GM18870 (cell line): ENCODE measurements at regions not wholly inside any gene's neighbourhood (a gene's known extent, or its start where the extent isn't known, plus 50 kb on each side); places are given as distances from the start of the nearest gene placed in this dataset.
"Not testable (repeated sequence)": the region's sequence is repeated elsewhere in the genome, so short reads cannot be mapped to it uniquely, and the experiment has no call there.

Source experiments
- ATAC-seq: cut with Tn5 transposase; IDR thresholded peaks from one replicate; pipeline ENCODE4 v1.9.1; 2021; ENCODE audit warnings: moderate library complexity; ENCODE audit not compliant: unreplicated experiment

GRCh38 chr4:141518222-141518621, 118.2 kb upstream of the IL15 start:
- ATAC-seq, result no peak

- no peak for ATAC-seq
Measured at GRCh38 chr4:141524116-141524515, 112.3 kb upstream of the IL15 start.

- no peak for ATAC-seq
Measured at GRCh38 chr4:141524841-141525240, 111.5 kb upstream of the IL15 start.

DNA sequence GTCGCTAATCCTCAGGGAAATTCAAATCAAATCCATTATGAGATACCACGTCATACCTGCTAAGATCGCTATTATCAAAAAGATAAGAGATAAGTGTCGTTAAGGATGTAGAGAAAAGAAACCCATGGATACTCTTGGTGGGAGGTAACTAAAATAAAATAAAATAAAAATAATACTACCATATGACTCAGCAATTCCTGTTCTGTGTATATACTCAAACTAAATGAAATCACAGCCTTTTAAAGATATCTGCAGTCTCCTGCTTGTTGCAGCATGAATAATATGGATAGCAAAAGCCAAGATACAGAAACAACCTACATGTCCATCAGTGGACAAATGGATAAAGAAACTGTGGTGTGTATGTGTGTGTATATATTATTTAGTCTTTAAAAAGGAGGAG, 105.8 kb upstream of the IL15 start:
- no peak for ATAC-seq

DNA sequence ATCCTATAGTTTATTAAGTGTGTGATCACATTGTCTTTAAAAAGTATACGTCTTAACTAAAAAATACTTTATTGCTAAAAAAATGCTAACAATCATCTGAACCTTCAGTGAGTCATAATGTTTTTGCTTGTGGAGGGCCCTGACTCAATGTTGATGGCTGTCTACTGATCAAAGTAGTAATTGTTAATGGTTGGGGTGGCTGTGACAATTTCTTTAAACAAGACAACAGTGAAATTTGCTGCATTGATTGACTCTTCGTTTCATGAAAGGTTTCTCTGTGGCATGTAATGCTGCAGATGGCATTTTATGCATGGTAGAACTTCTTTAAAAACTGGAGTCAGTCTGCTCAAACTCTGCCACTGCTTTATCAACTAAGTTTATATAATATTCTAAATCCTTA, 101.4 kb upstream of the IL15 start:
- ATAC-seq, result no peak

- ATAC-seq, result no peak
Measured at GRCh38 chr4:141538001-141538400, 98.4 kb upstream of the IL15 start.

DNA sequence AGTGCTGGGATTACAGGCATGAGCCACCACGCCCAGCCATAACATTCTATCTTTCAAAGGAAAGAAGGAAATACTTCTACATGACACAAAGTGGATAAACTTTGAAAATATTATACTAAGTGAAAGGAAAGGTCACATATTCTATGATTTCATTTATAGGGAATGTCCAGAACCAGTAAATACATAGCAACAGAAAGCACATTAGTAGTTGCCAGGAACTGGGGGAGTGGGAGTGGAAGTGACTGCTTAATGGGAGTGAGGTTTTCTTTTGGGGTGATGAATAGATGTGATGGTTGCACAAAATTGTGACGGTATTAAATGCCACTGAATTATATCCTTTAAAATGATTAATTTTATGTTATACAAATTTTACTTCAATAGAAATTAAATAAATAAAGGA, 95.7 kb upstream of the IL15 start:
- ATAC-seq, result no peak

DNA sequence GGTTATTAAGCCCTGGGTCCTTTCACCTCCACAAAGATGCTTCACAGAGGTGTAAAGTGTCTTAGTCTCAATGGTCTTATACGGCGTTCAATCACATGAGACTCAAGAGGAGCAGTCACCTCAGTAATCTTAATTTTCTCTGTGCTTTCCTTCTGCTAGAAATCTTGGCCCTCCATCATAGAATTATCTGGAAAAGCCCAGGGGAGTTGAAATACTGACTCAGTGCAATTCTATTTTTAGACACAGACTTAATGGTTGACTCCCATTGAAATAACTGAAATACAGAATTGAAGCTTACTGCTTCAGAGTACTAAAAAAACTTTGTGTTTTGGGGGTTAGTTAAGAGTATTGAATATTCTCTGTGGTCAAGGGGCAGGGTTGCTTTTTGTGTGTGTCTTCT, 94.5 kb upstream of the IL15 start:
- ATAC-seq, result no peak

DNA sequence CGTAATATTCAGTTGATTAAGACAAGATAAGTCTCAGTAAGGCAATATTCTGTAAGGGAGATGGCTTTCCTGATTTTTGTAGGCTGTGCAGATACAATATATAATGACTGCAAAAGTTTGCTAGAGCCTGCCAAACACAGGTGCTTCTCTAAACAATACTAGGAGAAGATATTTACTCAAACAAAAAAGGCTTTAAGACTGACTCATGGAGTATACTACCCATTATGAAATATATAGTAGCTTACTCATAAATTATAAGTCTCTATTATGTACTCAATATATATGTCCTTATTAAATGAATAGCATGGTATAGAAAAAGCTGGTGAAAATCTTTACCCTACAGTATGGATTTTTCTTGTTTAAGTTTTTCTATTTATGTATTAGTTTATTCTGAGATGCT, 93.2 kb upstream of the IL15 start:
- no peak for ATAC-seq

- ATAC-seq, result no peak
Measured at GRCh38 chr4:141543706-141544105, 92.7 kb upstream of the IL15 start.

- ATAC-seq, result no peak
Measured at GRCh38 chr4:141548791-141549190, 87.6 kb upstream of the IL15 start.

DNA sequence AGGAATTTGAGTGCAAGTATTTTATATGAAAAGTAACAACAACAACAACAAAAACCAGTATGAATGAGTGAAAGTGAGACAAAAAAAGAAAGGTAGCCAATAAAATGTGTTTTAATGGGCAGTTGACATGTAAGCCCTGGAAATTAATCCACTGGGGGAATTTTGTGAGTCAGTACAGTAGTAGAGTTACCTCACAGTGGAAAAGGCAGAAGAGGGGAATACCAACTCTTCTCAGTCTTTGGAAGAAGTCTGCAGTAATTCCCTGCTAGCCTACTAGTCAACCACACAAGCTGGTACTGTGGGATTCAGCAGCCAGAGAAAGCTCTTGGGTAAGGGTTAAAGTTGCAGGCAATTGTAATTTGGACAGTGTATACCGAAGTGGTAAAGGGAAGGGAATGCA, 76.3 kb upstream of the IL15 start:
- ATAC-seq, result peak; percentile 79

DNA sequence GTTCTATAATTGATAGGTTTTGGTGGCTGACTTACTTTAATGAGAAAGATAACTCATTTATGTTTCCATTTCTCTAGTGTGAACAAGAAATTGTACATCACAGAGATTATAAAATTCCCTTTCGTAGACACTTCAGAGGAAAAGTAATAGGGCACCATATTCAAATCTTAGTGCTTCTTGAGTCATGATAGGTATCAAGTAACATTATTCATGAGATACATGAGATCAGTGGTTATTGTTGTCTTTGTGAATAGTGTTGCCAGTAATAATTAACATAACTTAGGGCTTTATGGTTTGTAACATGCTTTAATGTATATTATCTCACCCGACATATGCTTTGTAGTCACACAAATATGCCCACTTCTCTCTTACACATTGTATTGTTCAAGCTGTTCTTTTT, 73.7 kb upstream of the IL15 start:
- ATAC-seq, result no peak

- no peak for ATAC-seq
Measured at GRCh38 chr4:141563723-141564122, 72.7 kb upstream of the IL15 start.

- ATAC-seq, result not testable (repeated sequence)
Measured at GRCh38 chr4:141564961-141565360, 71.4 kb upstream of the IL15 start.

DNA sequence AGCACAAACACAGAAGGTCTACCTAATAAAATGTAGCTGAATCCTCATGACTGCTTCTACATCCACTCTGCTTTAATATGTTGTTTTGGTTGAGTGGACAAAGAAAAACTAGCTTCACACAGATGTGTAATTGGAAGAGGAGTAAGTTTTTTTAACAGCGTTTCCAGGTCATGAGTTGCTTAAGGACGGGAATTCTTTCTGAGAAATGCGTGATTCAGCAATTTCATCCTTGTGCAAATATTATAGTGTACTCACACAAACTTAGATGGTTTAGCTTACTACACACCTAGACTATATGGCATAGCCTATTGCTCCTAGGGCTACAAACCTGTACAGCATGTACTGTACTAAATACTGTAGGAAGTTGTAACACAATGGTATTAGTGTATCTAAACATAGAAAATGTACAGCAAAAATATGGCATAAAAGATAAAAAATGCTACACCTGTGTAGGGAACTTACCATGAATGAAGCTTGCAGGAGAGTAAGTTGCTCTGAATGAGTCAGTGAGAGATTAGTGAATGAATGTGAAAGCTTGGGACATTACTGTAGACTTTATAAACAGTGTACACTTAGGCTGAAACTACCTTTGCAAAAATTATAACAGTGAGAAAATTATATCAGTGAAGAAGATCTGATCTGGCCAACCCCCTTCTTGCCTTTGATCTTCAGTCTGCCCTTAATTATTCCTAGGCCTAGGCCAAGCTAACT, 70.8 kb upstream of the IL15 start:
- no peak for ATAC-seq

DNA sequence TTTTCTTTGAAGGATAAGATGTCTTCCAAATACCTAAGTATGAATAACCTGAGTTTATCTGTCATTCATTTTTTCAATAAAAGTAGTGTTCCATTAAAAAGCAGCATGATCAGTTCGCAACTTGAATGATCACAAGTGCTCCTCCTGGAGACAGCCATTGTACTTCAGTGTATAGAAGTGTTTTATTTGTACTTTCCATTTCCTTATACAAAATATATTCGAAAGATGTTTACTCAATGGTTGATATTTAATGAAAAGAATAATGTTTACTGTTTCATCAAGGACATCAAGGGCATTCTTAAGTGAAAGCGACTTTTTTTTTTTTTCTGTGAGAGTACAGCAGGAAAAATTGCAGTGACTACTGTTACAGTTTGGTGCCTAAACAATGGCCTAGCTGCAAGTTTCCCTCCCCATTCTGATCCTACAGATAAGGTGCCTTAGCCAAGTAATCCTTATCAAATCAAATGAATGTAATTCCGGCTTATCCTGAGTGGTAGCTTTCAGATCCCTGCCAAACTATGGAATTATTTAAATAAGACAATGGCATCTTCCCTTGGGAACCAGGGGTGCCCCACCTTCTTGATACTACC, 69.0 kb upstream of the IL15 start:
- ATAC-seq, result no peak

DNA sequence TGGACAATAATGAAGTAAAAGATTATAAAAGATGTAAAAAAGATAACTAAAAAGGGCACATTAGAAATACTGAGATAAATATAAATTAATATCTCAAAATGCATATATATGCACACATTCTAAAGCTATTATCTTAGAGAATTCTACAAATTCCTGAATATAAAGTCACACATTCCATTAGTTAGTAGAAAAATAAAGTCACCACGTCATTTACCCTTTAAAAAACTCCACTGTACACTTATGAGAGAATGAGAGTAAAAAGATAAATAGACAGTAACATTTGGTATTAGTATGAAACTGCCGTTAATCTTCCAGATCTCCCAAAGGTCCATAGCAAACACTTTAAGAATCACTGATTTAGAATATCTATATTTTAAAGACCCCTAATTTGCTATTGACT, 67.2 kb upstream of the IL15 start:
- ATAC-seq, result no peak

DNA sequence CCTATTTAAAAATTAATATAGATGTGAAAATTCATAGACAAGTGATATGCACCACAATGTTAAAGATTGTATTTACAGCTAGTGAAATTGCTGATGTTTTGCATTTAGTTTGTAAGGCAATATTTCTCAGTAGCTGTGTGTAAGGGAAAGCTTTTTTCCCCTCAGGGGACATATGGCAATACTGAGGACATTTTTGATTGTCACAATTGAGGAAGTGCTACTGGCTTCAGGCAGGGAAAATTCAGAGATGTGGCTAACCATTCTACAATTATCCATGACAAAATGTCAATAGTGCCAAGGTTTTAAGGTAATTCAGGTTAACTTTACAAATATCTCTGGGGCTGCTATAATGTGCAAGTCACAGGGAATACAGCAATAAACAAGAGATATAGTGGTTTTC, 66.1 kb upstream of the IL15 start:
- no peak for ATAC-seq

GRCh38 chr4:141571362-141571761, 65.0 kb upstream of the IL15 start:
- no peak for ATAC-seq

DNA sequence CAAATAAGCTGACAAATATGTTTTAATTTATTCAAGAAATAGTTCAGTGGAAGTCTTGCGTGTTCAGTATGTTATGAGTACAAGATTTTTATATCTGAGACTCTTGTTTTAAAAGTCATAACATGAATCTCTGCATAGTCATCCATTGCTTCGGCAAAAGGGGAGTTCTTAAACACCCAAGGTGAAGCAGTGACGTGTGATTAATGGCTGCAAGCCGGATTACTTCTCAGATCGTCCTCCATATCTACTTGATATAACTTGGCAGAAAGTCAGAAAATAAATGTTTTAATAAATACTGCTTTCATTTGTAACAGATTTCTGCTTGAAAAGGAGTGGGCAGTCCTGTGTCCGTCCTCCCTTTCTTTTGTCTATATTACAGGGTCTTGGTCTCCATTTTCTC, 64.6 kb upstream of the IL15 start:
- ATAC-seq, result no peak

DNA sequence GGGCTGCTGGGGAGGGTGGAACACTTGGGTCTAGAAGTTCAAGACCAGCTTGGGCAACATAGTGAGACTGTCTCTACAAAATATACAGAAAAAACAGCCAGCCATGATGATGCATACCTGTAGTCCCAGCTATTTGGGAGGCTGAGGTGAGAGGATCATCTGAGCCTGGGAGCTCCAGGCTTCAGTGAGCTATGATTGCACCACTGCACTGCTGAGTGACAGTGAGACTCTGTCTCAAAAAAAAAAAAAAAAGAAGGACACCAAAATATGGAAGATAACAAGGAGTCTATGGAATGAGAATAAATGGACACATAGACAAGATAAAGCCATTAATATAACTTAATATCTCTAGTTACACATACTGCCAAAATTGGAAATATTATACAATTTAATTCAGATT, 62.7 kb upstream of the IL15 start:
- ATAC-seq, result no peak

- no peak for ATAC-seq
Measured at GRCh38 chr4:141575884-141576283, 60.5 kb upstream of the IL15 start.
